ENCODE measurements at regions not wholly inside any gene's neighbourhood (a gene's known extent, or its start where the extent isn't known, plus 50 kb on each side); places are given as distances from the start of the nearest gene placed in this dataset.

- FAIRE-seq, result no peak
- no peak overlapping the region for H3K4me3 ChIP-seq (ENCODE audit: control insufficient read depth in 2 of 3, extremely low read depth in 1 of 3, insufficient read depth in 2 of 3, low read depth in 1 of 3, low read length in 3 of 3)
- TF ChIP-seq CTCF (optimal IDR thresholded peaks at IDR 0.05 in 1 of 3, IDR thresholded peaks at IDR 0.05 in 1 of 3, conservative IDR thresholded peaks at IDR 0.05 in 1 of 3; ENCODE audit: extremely low read depth in 1 of 3, insufficient read depth in 2 of 3, low read length in 3 of 3), result no peak
- no peak for TF ChIP-seq EZH2 (IDR thresholded peaks at IDR 0.05; ENCODE audit: low read length)
These were observed 143.0 kb downstream of the CARTPT start for GRCh38 chr5:71862087-71862486.

GRCh38 chr5:71862507-71863060 is 143.5 kb downstream of the CARTPT start:
- H3K9ac ChIP-seq (ENCODE audit: control insufficient read depth, extremely low read depth, insufficient read depth, low read length), result no peak overlapping the region
- H3K27me3 ChIP-seq (ENCODE audit: control insufficient read depth, extremely low read depth, insufficient read depth, low read length), result no peaks in the 10 kb centered on the region
- H3K36me3 ChIP-seq (ENCODE audit: control insufficient read depth in 2 of 2, extremely low read depth in 1 of 2, insufficient read depth in 2 of 2, low read length in 2 of 2), result no peaks in the 10 kb centered on the region
- H4K20me1 ChIP-seq (ENCODE audit: control insufficient read depth, extremely low read depth, insufficient read depth, low read length), result no peaks in the 10 kb centered on the region
- no peaks in the 10 kb centered on the region for H3K79me2 ChIP-seq (ENCODE audit: control insufficient read depth, insufficient read depth, low read length)
- dilution Hi-C loops (cut with MboI; ENCODE audit: extremely low pct_ligation_motif_present, low sequenced_read_pairs), result no loop called here
- peaks cover 13% of the 10 kb centered on the region for H3K4me1 ChIP-seq (ENCODE audit: control insufficient read depth, extremely low read depth, insufficient read depth, low read length)
- no peak overlapping the region for H3K4me2 ChIP-seq (ENCODE audit: control insufficient read depth, extremely low read depth, insufficient read depth, low read depth, low read length)
- H3K9me1 ChIP-seq (ENCODE audit: control insufficient read depth, extremely low read depth, insufficient read depth, low read length), result no peaks in the 10 kb centered on the region
- no peak overlapping the region for H3K4me3 ChIP-seq (ENCODE audit: control insufficient read depth in 2 of 3, extremely low read depth in 1 of 3, insufficient read depth in 2 of 3, low read depth in 1 of 3, low read length in 3 of 3)
- no peak overlapping the region for H3K27ac ChIP-seq (ENCODE audit: control insufficient read depth, insufficient read depth, low read length)
- TF ChIP-seq CTCF (optimal IDR thresholded peaks at IDR 0.05 in 1 of 3, IDR thresholded peaks at IDR 0.05 in 1 of 3, conservative IDR thresholded peaks at IDR 0.05 in 1 of 3; ENCODE audit: extremely low read depth in 1 of 3, insufficient read depth in 2 of 3, low read length in 3 of 3) (no peak), EZH2 (IDR thresholded peaks at IDR 0.05; ENCODE audit: low read length) (no peak)
- no peak overlapping the region for H2AFZ ChIP-seq (ENCODE audit: control insufficient read depth, low read length)
- no peaks in the 10 kb centered on the region for H3K9me3 ChIP-seq (ENCODE audit: control insufficient read depth, low read depth, low read length)
- peak; percentile 69 for FAIRE-seq
- no peak for DNase-seq (ENCODE audit: low read depth, low spot score)

More at GRCh38 chr5:71862087-71862486, 143.0 kb downstream of the CARTPT start:
- dilution Hi-C loops (cut with MboI; ENCODE audit: extremely low pct_ligation_motif_present, low sequenced_read_pairs), result no loop called here
- Histone ChIP-seq H2AFZ (ENCODE audit: control insufficient read depth, low read length) (no peak overlapping the region), H3K27ac (ENCODE audit: control insufficient read depth, insufficient read depth, low read length) (no peak overlapping the region), H3K4me2 (ENCODE audit: control insufficient read depth, extremely low read depth, insufficient read depth, low read depth, low read length) (no peak overlapping the region), H3K27me3 (ENCODE audit: control insufficient read depth, extremely low read depth, insufficient read depth, low read length) (no peaks in the 10 kb centered on the region), H3K9me3 (ENCODE audit: control insufficient read depth, low read depth, low read length) (no peaks in the 10 kb centered on the region), H3K9me1 (ENCODE audit: control insufficient read depth, extremely low read depth, insufficient read depth, low read length) (no peaks in the 10 kb centered on the region), H3K4me1 (ENCODE audit: control insufficient read depth, extremely low read depth, insufficient read depth, low read length) (peaks cover 13% of the 10 kb centered on the region), H3K79me2 (ENCODE audit: control insufficient read depth, insufficient read depth, low read length) (no peaks in the 10 kb centered on the region), H3K9ac (ENCODE audit: control insufficient read depth, extremely low read depth, insufficient read depth, low read length) (no peak overlapping the region), H3K36me3 (ENCODE audit: control insufficient read depth in 2 of 2, extremely low read depth in 1 of 2, insufficient read depth in 2 of 2, low read length in 2 of 2) (no peaks in the 10 kb centered on the region), H4K20me1 (ENCODE audit: control insufficient read depth, extremely low read depth, insufficient read depth, low read length) (no peaks in the 10 kb centered on the region)
- DNase-seq (ENCODE audit: low read depth, low spot score), result no peak
